ENCODE measurements at regions not wholly inside any gene's neighbourhood (a gene's known extent, or its start where the extent isn't known, plus 50 kb on each side); places are given as distances from the start of the nearest gene placed in this dataset.

DNA sequence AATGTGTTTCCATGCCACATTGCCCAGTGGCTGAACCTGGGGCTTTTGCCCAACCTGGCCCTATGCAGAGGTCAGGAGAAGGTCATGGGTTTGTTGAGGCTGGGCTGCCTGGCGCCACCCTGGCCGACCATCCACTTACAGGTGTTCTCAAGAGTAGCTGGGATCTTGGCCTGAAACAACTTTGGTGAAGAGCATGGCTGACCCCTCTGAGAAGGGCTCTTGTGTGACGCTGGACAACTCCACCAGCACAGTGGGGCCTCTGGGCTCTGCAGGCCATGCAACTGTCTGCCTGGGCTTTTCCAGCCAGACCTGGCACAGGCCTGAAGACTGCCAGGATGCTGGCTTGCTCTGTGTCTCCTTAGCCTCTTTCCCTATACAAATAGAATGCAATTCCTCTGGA lies 76.4 kb upstream of the ZNG1B start (continued):
- TF ChIP-seq, protein P1, sequence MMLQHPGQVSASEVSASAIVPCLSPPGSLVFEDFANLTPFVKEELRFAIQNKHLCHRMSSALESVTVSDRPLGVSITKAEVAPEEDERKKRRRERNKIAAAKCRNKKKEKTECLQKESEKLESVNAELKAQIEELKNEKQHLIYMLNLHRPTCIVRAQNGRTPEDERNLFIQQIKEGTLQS (IDR thresholded peaks at IDR 0.05; ENCODE audit: insufficient read depth, low read depth, low read length), result no peak
- TF ChIP-seq, protein P2, sequence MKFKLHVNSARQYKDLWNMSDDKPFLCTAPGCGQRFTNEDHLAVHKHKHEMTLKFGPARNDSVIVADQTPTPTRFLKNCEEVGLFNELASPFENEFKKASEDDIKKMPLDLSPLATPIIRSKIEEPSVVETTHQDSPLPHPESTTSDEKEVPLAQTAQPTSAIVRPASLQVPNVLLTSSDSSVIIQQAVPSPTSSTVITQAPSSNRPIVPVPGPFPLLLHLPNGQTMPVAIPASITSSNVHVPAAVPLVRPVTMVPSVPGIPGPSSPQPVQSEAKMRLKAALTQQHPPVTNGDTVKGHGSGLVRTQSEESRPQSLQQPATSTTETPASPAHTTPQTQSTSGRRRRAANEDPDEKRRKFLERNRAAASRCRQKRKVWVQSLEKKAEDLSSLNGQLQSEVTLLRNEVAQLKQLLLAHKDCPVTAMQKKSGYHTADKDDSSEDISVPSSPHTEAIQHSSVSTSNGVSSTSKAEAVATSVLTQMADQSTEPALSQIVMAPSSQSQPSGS (IDR thresholded peaks at IDR 0.05; ENCODE audit: low read length), result no peak
